HG02678 (cell line): ENCODE measurements at regions not wholly inside any gene's neighbourhood (a gene's known extent, or its start where the extent isn't known, plus 50 kb on each side); places are given as distances from the start of the nearest gene placed in this dataset.
"Not testable (repeated sequence)": the region's sequence is repeated elsewhere in the genome, so short reads cannot be mapped to it uniquely, and the experiment has no call there.

Source experiments
- ATAC-seq: cut with Tn5 transposase; IDR thresholded peaks from one replicate; pipeline ENCODE4 v1.9.1; 2021; ENCODE audit warnings: mild to moderate bottlenecking, moderate library complexity; ENCODE audit not compliant: unreplicated experiment

GRCh38 chr7:65797086-65797485, 75.8 kb upstream of the VKORC1L1 start:
- not testable (repeated sequence) for ATAC-seq

GRCh38 chr7:65797566-65797965, 75.3 kb upstream of the VKORC1L1 start:
- not testable (repeated sequence) for ATAC-seq

- ATAC-seq, result peak; percentile 99
Observed at GRCh38 chr7:65798111-65799075, 74.5 kb upstream of the VKORC1L1 start.

GRCh38 chr7:65800191-65800590, 72.7 kb upstream of the VKORC1L1 start:
- not testable (repeated sequence) for ATAC-seq

- no peak for ATAC-seq
Observed at GRCh38 chr7:65800890-65801341, 72.0 kb upstream of the VKORC1L1 start.

GRCh38 chr7:65804887-65805286, 68.0 kb upstream of the VKORC1L1 start:
- no peak for ATAC-seq

- ATAC-seq, result not testable (repeated sequence)
Observed at GRCh38 chr7:65807067-65807466, 65.8 kb upstream of the VKORC1L1 start.

GRCh38 chr7:65809259-65809981, 63.5 kb upstream of the VKORC1L1 start:
- peak; percentile 89 for ATAC-seq

- ATAC-seq, result peak; percentile 38
Observed at GRCh38 chr7:65809982-65810288, 62.9 kb upstream of the VKORC1L1 start.

- ATAC-seq, result no peak
Observed at GRCh38 chr7:65812281-65812680, 60.6 kb upstream of the VKORC1L1 start.

GRCh38 chr7:65814556-65815167, 58.2 kb upstream of the VKORC1L1 start:
- ATAC-seq, result not testable (repeated sequence)

- no peak for ATAC-seq
Observed at GRCh38 chr7:65820287-65820950, 52.5 kb upstream of the VKORC1L1 start.
